ENCODE measurements at regions not wholly inside any gene's neighbourhood (a gene's known extent, or its start where the extent isn't known, plus 50 kb on each side); places are given as distances from the start of the nearest gene placed in this dataset.
"Not testable (repeated sequence)": the region's sequence is repeated elsewhere in the genome, so short reads cannot be mapped to it uniquely, and the experiment has no call there.

DNA sequence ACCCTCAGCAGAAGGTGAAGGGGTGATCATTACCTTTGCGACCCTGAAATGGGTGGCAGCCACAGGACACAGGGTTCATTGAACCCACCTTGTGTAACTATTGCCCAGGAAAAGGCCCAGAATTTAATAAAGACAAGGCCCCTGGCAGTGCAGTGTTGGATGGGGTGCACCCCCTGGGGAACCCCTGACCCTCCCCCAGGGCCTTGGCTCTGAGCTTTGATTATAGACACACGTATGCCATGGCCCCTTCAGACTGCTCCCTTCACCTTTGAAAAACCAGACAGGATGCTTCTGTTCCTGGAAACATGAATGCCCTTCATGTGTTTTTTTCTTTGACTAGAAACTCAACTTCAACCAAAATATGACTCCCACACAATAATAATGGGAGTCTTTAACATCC is 93.1 kb downstream of the POTEH start:
- not testable (repeated sequence) for H3K79me1 ChIP-seq (ENCODE audit: insufficient read depth, low read depth, low read length, poor library complexity, severe bottlenecking); H3K9ac ChIP-seq (ENCODE audit: extremely low read depth, insufficient read length, low read length); DNase-seq; H2BK20ac ChIP-seq (ENCODE audit: low read depth, low read length, poor library complexity, severe bottlenecking); H3K4me3 Mint-ChIP-seq; H3T11ph ChIP-seq (ENCODE audit: low read length); H4K8ac ChIP-seq (replicated peaks; ENCODE audit: insufficient read length, low read depth, low read length); H2BK12ac ChIP-seq (ENCODE audit: insufficient read length, low read depth, low read length); H3K27ac ChIP-seq (ENCODE audit: insufficient read length, low read depth, low read length); H3K4ac ChIP-seq (ENCODE audit: low read depth, low read length); H3K27me3 Mint-ChIP-seq (ENCODE audit: low read depth); H3K23ac ChIP-seq (ENCODE audit: insufficient read length, low read depth, low read length); H2BK5ac ChIP-seq (ENCODE audit: insufficient read length, low read length); H2BK15ac ChIP-seq (ENCODE audit: low read depth, low read length); H3K56ac ChIP-seq (ENCODE audit: insufficient read length, low read depth, low read length); H3K4me2 ChIP-seq (ENCODE audit: insufficient read depth, insufficient read length, low read length); H4K20me1 ChIP-seq (ENCODE audit: control insufficient read depth, insufficient read depth, insufficient read length); H3K27ac Mint-ChIP-seq; H3K27me3 ChIP-seq (ENCODE audit: insufficient read depth, low read length); H3K79me2 ChIP-seq (ENCODE audit: insufficient read depth, low read length); H2AFZ ChIP-seq (ENCODE audit: low read length); H3K9me3 ChIP-seq (ENCODE audit: control insufficient read depth, low read depth, low read length); H3K36me3 Mint-ChIP-seq (ENCODE audit: insufficient read depth in 1 of 3, low read depth in 3 of 3); H3K23me2 ChIP-seq (ENCODE audit: insufficient read length, low read depth, low read length, poor library complexity, severe bottlenecking); H2BK120ac ChIP-seq (ENCODE audit: low read depth, low read length, poor library complexity, severe bottlenecking); H3K14ac ChIP-seq (ENCODE audit: insufficient read depth, low read length); H3K4me1 Mint-ChIP-seq; H2AK5ac ChIP-seq (ENCODE audit: insufficient read length, low read length); H4K91ac ChIP-seq (ENCODE audit: insufficient read length, low read depth, low read length); H4K5ac ChIP-seq (ENCODE audit: insufficient read length, low read depth, low read length); H3K4me1 ChIP-seq (ENCODE audit: insufficient read depth, low read length); H3K18ac ChIP-seq (ENCODE audit: insufficient read length, low read depth, low read length)
- WGBS (ENCODE audit: extremely low coverage, insufficient read length, low lambda C conversion rate): no CpG with 5 or more reads among the region's 2 CpGs
- H3K9me3 Mint-ChIP-seq: peaks cover 19 to 27% of the 10 kb centered on the region in 2 experiments

GRCh38 chr22:15784383-15785085 is 94.7 kb downstream of the POTEH start:
- not testable (repeated sequence) for H4K91ac ChIP-seq (ENCODE audit: insufficient read length, low read depth, low read length); H3K36me3 Mint-ChIP-seq (ENCODE audit: insufficient read depth in 1 of 3, low read depth in 3 of 3); H3K23me2 ChIP-seq (ENCODE audit: insufficient read length, low read depth, low read length, poor library complexity, severe bottlenecking); H3K4me3 Mint-ChIP-seq; H3K56ac ChIP-seq (ENCODE audit: insufficient read length, low read depth, low read length); H3K4ac ChIP-seq (ENCODE audit: low read depth, low read length); H3K9ac ChIP-seq (ENCODE audit: extremely low read depth, insufficient read length, low read length); H3K27ac ChIP-seq (ENCODE audit: insufficient read length, low read depth, low read length); H3K79me1 ChIP-seq (ENCODE audit: insufficient read depth, low read depth, low read length, poor library complexity, severe bottlenecking); H3K27me3 Mint-ChIP-seq (ENCODE audit: low read depth); H3K27ac Mint-ChIP-seq; H3K79me2 ChIP-seq (ENCODE audit: insufficient read depth, low read length); H3K4me2 ChIP-seq (ENCODE audit: insufficient read depth, insufficient read length, low read length); H3T11ph ChIP-seq (ENCODE audit: low read length); H4K20me1 ChIP-seq (ENCODE audit: control insufficient read depth, insufficient read depth, insufficient read length); H3K14ac ChIP-seq (ENCODE audit: insufficient read depth, low read length); H2BK12ac ChIP-seq (ENCODE audit: insufficient read length, low read depth, low read length); H2BK20ac ChIP-seq (ENCODE audit: low read depth, low read length, poor library complexity, severe bottlenecking); H3K4me1 Mint-ChIP-seq; H2BK120ac ChIP-seq (ENCODE audit: low read depth, low read length, poor library complexity, severe bottlenecking); H2AFZ ChIP-seq (ENCODE audit: low read length); H2AK5ac ChIP-seq (ENCODE audit: insufficient read length, low read length); H3K23ac ChIP-seq (ENCODE audit: insufficient read length, low read depth, low read length); H4K5ac ChIP-seq (ENCODE audit: insufficient read length, low read depth, low read length); H4K8ac ChIP-seq (replicated peaks; ENCODE audit: insufficient read length, low read depth, low read length); H2BK5ac ChIP-seq (ENCODE audit: insufficient read length, low read length); H3K4me1 ChIP-seq (ENCODE audit: insufficient read depth, low read length); H3K9me3 ChIP-seq (ENCODE audit: control insufficient read depth, low read depth, low read length); H2BK15ac ChIP-seq (ENCODE audit: low read depth, low read length); H3K27me3 ChIP-seq (ENCODE audit: insufficient read depth, low read length); H3K18ac ChIP-seq (ENCODE audit: insufficient read length, low read depth, low read length); DNase-seq
- peaks cover 16 to 24% of the 10 kb centered on the region in 2 experiments for H3K9me3 Mint-ChIP-seq
- WGBS (ENCODE audit: extremely low coverage, insufficient read length, low lambda C conversion rate): no CpG with 5 or more reads among the region's 34 CpGs

All from H9 (cell line).